UCSD-AML1 (cell line): ENCODE measurements at regions not wholly inside any gene's neighbourhood (a gene's known extent, or its start where the extent isn't known, plus 50 kb on each side); places are given as distances from the start of the nearest gene placed in this dataset.

ENCODE experiments used
- DNase-seq: peaks from one replicate; lab custom pipeline; 2025; ENCODE audit not compliant: unreplicated experiment; lab: John Stamatoyannopoulos, UW

GRCh38 chr9:106626936-106627335 lies 236.0 kb upstream of the ZNF462 start:
- DNase-seq = peak; percentile 18

GRCh38 chr9:106632621-106633020 lies 230.3 kb upstream of the ZNF462 start:
- no peak for DNase-seq

GRCh38 chr9:106634183-106634582 lies 228.8 kb upstream of the ZNF462 start:
- DNase-seq = no peak

- no peak for DNase-seq
Measured at GRCh38 chr9:106634641-106635040, 228.3 kb upstream of the ZNF462 start.

GRCh38 chr9:106637486-106637885 lies 225.5 kb upstream of the ZNF462 start:
- DNase-seq = no peak

DNA sequence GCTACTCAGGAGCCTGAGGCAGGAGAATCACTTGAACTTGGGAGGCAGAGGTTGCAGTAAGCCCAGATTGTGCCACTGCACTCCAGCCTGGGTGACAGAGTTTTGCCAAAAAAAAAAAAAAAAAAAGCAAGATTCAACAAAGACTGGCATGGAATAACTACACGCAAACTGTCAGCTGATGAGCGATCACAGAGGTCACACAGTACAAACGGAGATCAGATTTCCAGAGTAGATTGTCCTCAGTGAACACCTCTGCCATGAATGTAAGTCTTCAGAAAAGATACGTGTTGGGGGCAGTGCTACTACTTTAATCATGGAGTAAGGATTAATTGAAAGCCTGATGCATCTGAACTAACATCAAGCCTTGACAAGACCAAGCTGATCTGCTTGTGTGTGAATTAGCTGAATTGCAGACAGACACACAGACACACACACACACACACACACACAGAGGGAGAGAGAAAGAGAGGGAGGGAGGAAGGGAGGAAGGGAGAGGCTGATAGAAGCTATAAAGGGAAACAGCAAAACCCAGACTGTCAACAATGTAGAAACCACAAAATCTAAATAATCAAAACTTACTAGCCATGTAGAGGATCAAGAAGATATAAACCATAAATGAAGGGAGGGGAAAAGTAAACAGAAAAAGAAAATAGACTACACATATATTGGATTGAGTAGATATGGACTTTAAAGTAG lies 222.9 kb upstream of the ZNF462 start:
- DNase-seq = no peak

DNA sequence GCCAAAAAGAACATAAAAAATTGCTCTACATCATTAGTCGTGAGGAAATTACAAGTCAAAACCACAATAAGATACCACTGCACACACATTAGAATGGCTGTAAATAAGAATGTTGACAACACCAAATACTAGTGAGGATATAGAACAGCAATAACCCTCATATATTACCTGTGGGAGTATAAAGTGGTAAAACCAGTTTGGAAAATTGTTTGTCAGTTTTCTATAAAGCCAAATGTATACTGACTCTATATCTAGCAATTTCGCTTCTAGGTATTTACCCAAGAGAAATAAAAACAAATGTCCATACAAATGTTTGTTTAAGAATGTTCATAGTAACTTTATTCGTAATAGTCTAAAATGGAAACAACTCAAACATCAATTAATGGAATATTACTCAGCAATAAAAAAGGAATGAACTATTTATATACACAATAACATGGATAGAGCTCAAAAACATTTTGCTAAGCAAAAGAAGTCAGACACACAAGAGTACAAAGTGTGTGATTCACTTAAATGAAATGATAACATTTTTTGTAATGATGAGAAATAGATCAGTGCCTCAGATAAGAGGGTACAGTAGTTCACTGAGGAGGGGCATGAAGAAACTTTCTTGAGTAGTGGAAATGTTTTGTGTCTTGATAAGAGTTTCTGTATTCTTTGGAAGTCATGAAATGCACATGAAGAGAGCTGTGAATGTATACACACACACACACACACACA lies 219.6 kb upstream of the ZNF462 start:
- no peak for DNase-seq

DNA sequence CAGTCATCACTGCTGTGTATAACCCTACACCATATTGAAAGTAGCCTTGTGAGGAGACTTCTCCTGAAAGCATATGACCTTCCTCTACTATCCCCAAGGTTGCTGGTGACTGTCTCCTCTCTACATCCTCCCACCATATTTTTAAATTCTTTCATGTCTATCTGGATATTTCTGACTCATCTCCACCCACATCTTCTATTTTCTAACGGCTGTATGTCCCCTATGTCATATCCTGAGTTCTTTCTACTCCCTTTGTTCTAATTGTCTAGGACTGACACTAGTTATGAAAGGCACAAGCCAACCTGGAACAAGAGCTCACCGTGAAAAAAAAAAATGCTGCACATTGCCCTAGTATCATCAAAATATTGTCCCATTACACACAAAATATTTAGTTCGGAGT lies 218.3 kb upstream of the ZNF462 start:
- no peak for DNase-seq

GRCh38 chr9:106648799-106649198 lies 214.2 kb upstream of the ZNF462 start:
- no peak for DNase-seq

GRCh38 chr9:106649664-106650063 lies 213.3 kb upstream of the ZNF462 start:
- no peak for DNase-seq

GRCh38 chr9:106653213-106653612 lies 209.8 kb upstream of the ZNF462 start:
- DNase-seq = no peak

DNA sequence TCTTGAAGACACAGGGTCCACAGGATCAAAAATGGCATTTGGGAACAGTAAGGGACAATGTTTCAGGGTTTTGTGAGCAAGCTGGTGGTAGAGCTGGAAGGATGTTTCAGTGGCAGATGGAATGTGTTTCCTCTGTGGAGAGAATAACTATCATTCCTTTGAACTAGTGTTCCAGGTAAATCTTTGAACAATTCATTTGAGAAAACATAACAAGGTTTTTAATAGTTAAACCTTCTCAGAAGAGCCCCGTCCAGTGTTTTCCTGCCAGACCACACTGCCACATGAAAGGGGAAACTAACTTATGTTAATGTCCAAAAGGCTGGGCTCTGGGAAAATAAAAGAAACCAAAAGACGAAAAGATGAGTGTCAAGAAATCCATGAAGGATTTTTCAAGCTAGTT lies 207.0 kb upstream of the ZNF462 start:
- no peak for DNase-seq

DNA sequence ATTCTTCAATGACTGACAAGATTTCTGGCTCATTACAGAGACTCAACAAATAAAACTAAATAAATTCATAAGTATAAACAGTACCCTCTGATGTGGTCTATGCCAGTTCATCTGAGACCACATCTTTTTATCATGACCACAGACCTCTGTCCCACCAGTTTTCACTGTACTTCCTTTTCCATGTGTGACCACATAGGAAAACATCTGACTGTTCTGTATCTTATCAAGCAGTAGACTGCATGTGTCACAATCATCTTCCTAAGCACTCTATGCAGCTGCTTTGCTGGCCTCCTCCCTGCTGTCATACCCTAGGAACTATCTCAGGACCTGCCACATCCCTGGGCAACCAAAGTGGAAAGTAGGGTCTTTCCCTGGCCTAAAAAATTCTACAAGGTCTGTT lies 205.0 kb upstream of the ZNF462 start:
- no peak for DNase-seq

GRCh38 chr9:106668534-106668933 lies 194.4 kb upstream of the ZNF462 start:
- no peak for DNase-seq

GRCh38 chr9:106669835-106670234 lies 193.1 kb upstream of the ZNF462 start:
- DNase-seq = no peak

- no peak for DNase-seq
Measured at GRCh38 chr9:106670418-106670817, 192.5 kb upstream of the ZNF462 start.

GRCh38 chr9:106675780-106676179 lies 187.2 kb upstream of the ZNF462 start:
- DNase-seq = no peak

GRCh38 chr9:106677374-106677773 lies 185.6 kb upstream of the ZNF462 start:
- no peak for DNase-seq

DNA sequence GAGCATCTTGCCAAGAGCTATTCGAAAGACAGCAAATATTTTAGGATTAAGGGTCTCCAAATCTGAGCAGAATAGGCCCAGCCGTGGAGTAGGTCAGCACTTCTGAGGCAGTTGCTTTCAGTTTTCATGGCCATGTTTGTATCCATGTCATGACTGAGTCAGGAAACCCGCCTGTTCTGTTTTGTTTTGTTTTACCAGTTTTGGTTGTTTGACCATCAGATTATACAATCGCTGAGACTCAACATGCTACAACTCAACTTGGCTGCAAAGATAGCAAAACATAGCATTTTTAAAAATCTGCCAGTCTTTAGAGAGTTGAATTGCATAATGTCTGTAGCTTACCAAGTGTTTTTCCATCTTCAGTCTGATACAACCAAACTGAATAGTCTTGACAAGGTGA lies 185.1 kb upstream of the ZNF462 start:
- no peak for DNase-seq

- no peak for DNase-seq
Measured at GRCh38 chr9:106678273-106678672, 184.7 kb upstream of the ZNF462 start.

DNA sequence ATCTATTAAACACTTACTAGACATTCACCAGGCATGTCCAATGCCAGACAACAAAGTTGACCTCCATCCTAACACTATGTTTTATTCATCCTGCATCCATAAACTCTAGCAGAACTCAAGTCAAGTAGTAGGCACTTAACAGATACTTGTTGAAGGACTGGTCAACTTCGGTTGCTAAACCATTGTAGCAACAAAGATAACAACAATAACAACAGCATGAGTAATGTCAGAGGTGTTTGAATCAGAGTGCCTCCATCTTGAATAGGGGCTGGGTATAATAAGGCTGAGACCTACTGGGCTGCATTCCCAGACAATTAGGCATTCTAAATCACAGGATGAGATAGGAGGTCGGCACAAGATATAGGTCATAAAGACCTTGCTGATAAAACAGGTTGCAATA lies 180.5 kb upstream of the ZNF462 start:
- no peak for DNase-seq

GRCh38 chr9:106683454-106683853 lies 179.5 kb upstream of the ZNF462 start:
- no peak for DNase-seq
